BJ (cell line): ENCODE measurements at regions not wholly inside any gene's neighbourhood (a gene's known extent, or its start where the extent isn't known, plus 50 kb on each side); places are given as distances from the start of the nearest gene placed in this dataset.

Source experiments
- CTCF ChIA-PET: fragments of 350-600 bp; formaldehyde crosslinking; extraction: SDS; loops from one replicate; lab custom pipeline; 2021; ENCODE audit warnings: antibody characterized with exemption, inconsistent platforms; lab: Yijun Ruan, JAX
- POLR2A ChIA-PET: fragments of 300-600 bp; sonication (Branson Sonifier 250); formaldehyde crosslinking; extraction: SDS; loops from one replicate; lab custom pipeline; 2021; ENCODE audit warnings: antibody characterized with exemption; lab: Charles Lee
- DNase-seq: peaks from one replicate; pipeline ENCODE4 v3.0.0-alpha.2; 2011; ENCODE audit warnings: low read depth
- H3K27me3 ChIP-seq: 2 replicates; pipeline ENCODE4 v1.6.0; 2011; ENCODE audit warnings: low read length; ENCODE audit not compliant: control insufficient read depth, insufficient read depth
- H3K36me3 ChIP-seq: 2 replicates; pipeline ENCODE4 v1.5.1; 2011; ENCODE audit warnings: low read length; ENCODE audit not compliant: control insufficient read depth, insufficient read depth
- H3K4me3 ChIP-seq: 2 replicates; pipeline ENCODE4 v1.5.1; 2011; ENCODE audit warnings: low read depth, mild to moderate bottlenecking, control low read depth, low read length
- TF ChIP-seq, protein P1 (sequence below): IDR thresholded peaks from 2 replicates; pipeline ENCODE4 v1.5.1; 2011; ENCODE audit warnings: low read depth, mild to moderate bottlenecking, control low read depth, inconsistent platforms, low read length, moderate library complexity; ENCODE audit not compliant: insufficient read depth

DNA sequence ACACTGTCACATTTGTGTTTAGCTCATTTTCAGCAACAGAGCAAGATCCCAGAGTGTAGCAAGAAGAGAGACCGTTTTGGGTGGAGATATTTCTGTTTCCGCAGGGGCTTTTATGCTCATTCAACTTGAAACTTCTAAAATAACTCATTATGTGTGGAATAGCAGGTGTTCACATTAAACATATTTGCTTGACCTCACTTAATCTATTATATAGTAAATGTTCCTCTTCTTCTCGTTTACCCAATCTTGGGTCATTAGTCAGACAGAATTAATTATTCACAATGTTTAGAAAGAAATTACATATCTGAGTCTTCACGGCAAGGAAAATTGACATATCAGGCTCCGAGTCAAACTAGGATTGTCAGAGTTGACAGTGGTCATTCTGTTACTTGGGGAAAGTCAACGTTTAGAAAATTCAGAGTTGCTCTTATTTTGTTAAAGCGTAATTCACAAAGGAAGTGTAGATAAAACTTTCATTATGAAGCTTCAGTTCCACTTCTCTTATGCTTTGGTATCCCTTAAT lies 222.9 kb downstream of the TPRG1 start:
- POLR2A ChIA-PET, result interaction anchor here (0.6 kb wide), 1 partner anchor 922 kb away, joined by 5 read pairs; no protein-coding TSS in a partner anchor
- Histone ChIP-seq H3K27me3 (no peaks in the 10 kb centered on the region), H3K36me3 (no peaks in the 10 kb centered on the region), H3K4me3 (no peak overlapping the region)
- DNase-seq, result no peak
- TF ChIP-seq, protein P1, sequence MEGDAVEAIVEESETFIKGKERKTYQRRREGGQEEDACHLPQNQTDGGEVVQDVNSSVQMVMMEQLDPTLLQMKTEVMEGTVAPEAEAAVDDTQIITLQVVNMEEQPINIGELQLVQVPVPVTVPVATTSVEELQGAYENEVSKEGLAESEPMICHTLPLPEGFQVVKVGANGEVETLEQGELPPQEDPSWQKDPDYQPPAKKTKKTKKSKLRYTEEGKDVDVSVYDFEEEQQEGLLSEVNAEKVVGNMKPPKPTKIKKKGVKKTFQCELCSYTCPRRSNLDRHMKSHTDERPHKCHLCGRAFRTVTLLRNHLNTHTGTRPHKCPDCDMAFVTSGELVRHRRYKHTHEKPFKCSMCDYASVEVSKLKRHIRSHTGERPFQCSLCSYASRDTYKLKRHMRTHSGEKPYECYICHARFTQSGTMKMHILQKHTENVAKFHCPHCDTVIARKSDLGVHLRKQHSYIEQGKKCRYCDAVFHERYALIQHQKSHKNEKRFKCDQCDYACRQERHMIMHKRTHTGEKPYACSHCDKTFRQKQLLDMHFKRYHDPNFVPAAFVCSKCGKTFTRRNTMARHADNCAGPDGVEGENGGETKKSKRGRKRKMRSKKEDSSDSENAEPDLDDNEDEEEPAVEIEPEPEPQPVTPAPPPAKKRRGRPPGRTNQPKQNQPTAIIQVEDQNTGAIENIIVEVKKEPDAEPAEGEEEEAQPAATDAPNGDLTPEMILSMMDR, result no peak
- CTCF ChIA-PET, result no interaction called here

DNA sequence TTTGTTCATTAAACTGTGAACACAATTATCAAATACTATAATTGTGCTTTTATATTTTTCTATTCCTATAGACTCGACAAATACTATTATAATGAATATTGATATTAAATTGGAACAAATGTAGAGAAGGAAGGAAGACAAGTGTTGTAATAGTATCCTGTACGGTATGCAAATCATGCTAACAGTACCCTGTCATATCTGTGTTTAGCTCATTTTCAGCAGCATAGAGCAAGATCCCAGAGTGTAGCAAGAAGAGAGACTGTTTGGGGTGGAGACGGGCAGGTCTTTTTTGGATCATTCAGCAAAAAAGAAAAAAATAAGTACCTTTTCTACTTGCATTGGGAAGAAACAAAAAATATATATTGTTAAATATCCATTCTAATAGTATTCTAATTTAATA lies 224.1 kb downstream of the TPRG1 start:
- TF ChIP-seq, protein P1, result no peak
- DNase-seq, result no peak
- H3K4me3 ChIP-seq, result no peak overlapping the region
- no peaks in the 10 kb centered on the region for H3K27me3 ChIP-seq
- ChIA-PET POLR2A (no interaction called here), CTCF (interaction anchor here (0.5 kb wide), 1 partner anchor 36 kb away, joined by 3 read pairs; no protein-coding TSS in a partner anchor)
- no peaks in the 10 kb centered on the region for H3K36me3 ChIP-seq

DNA sequence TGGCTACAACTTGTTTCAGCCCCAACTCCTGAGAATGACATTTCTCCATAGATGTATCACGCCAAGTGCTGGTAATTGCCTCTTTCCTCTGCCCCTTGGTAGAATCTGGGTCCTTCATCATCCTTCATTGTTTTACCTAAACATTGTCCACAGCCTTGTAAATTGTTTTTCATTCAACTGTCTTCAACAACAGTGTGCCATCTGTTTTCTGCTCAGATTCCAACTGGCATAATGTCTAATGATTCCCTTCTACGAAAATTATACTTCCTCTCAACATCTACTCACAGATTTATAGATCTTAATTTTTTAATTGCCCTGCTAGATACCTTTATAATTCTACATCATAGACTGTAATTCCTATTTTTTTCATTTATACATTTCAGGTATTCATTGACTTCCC lies 226.9 kb downstream of the TPRG1 start:
- H3K36me3 ChIP-seq, result no peaks in the 10 kb centered on the region
- H3K4me3 ChIP-seq, result no peak overlapping the region
- TF ChIP-seq, protein P1, result no peak
- no peak for DNase-seq
- no peaks in the 10 kb centered on the region for H3K27me3 ChIP-seq
- CTCF ChIA-PET, result no interaction called here
- POLR2A ChIA-PET, result no interaction called here

DNA sequence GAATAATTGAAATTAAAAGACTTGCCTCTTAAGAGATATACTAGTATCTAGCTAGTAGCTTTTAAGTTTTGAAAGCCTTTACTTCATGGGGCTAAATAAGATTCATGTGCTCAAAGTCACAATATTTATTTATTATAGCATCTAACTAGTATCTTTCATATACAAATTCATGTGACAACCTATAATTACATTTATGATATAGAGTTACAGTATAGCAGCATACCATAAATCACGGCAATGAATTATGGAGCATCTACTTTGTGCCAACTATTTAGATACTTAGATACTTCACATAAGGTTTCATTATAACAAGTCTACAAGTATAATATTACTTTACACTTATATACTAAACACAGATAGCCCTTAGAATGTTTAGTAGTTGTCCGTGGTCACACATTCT lies 229.4 kb downstream of the TPRG1 start:
- Histone ChIP-seq H3K4me3 (no peak overlapping the region), H3K36me3 (no peaks in the 10 kb centered on the region), H3K27me3 (no peaks in the 10 kb centered on the region)
- TF ChIP-seq, protein P1, result no peak
- no peak for DNase-seq
- ChIA-PET POLR2A (no interaction called here), CTCF (no interaction called here)

DNA sequence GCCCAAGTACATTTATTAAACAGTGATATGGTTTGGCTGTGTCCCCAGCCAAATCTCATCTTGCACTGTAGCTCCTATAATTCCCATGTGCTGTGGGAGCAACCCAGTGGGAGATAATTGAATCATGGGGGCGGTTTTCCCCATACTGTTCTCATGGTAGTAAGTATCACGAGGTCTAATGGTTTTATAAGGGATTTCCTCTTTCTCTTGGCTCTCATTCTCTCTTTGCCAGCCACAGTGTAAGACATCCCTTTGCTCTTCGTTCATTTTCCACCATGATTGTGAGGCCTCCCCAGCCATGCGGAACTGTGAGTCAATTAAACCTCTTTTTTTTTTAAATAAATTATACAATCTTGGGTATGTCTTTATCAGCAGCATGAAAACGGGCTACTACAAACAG lies 228.0 kb upstream of the TP63 start:
- TF ChIP-seq, protein P1, result no peak
- no peak for DNase-seq
- CTCF ChIA-PET, result no interaction called here
- Histone ChIP-seq H3K36me3 (no peaks in the 10 kb centered on the region), H3K27me3 (no peaks in the 10 kb centered on the region), H3K4me3 (no peak overlapping the region)
- POLR2A ChIA-PET, result no interaction called here
